ENCODE measurements at regions not wholly inside any gene's neighbourhood (a gene's known extent, or its start where the extent isn't known, plus 50 kb on each side); places are given as distances from the start of the nearest gene placed in this dataset.

- Mint-ChIP-seq H3K4me3 (ENCODE audit: low read depth) (no peak overlapping the region), H3K27me3 (peaks cover 70% of the 10 kb centered on the region), H3K9me3 (ENCODE audit: low read depth) (no peaks in the 10 kb centered on the region), H3K36me3 (ENCODE audit: insufficient read depth) (peaks cover 2% of the 10 kb centered on the region), H3K27ac (no peak overlapping the region), H3K4me1 (ENCODE audit: low read depth) (peaks cover 6% of the 10 kb centered on the region)
- no peak for TF ChIP-seq CTCF (IDR thresholded peaks at IDR 0.05; ENCODE audit: unreplicated experiment)
- no peak for DNase-seq (ENCODE audit: low spot score, unreplicated experiment)
Observed at GRCh38 chr10:125227546-125227945, 67.2 kb upstream of the CTBP2 start.

DNA sequence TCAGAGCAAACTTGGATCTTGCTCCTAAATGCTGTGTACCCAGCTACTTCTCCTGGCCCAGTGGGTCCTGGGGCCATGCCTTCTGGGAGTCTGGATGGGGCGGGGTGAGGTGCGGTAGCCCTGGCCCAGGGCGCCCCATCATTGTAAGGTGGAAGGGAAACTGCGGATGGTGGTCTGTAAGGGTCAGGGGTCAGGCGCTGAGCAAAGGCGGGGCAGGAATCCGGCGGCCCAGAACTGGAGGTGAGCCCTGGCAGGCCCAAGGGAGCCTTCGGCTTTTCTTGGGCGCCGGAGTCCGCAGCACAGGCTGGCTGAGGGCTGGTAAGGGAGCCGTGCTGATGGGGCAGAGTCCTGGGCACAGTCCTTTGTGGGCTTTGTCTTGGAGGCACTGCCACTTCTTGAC is 66.5 kb upstream of the CTBP2 start:
- DNase-seq (ENCODE audit: low spot score, unreplicated experiment), result no peak
- H3K27ac Mint-ChIP-seq, result no peak overlapping the region

GRCh38 chr10:125226005-125226404 is 65.6 kb upstream of the CTBP2 start:
- TF ChIP-seq CTCF (IDR thresholded peaks at IDR 0.05; ENCODE audit: unreplicated experiment), result no peak
- DNase-seq (ENCODE audit: low spot score, unreplicated experiment), result no peak
- H3K27ac Mint-ChIP-seq, result no peak overlapping the region
- H3K4me1 Mint-ChIP-seq (ENCODE audit: low read depth), result peaks cover 6% of the 10 kb centered on the region
- H3K27me3 Mint-ChIP-seq, result peaks cover 76% of the 10 kb centered on the region
- H3K9me3 Mint-ChIP-seq (ENCODE audit: low read depth), result no peaks in the 10 kb centered on the region
- no peak overlapping the region for H3K4me3 Mint-ChIP-seq (ENCODE audit: low read depth)
- H3K36me3 Mint-ChIP-seq (ENCODE audit: insufficient read depth), result peaks cover 2% of the 10 kb centered on the region

More for the DNA sequence above, 66.5 kb upstream of the CTBP2 start:
- no peak overlapping the region for H3K4me3 Mint-ChIP-seq (ENCODE audit: low read depth)
- H3K9me3 Mint-ChIP-seq (ENCODE audit: low read depth), result no peaks in the 10 kb centered on the region
- peaks cover 73% of the 10 kb centered on the region for H3K27me3 Mint-ChIP-seq
- TF ChIP-seq CTCF (IDR thresholded peaks at IDR 0.05; ENCODE audit: unreplicated experiment), result no peak
- peaks cover 2% of the 10 kb centered on the region for H3K36me3 Mint-ChIP-seq (ENCODE audit: insufficient read depth)
- peaks cover 6% of the 10 kb centered on the region for H3K4me1 Mint-ChIP-seq (ENCODE audit: low read depth)

- H3K36me3 Mint-ChIP-seq (ENCODE audit: insufficient read depth), result peaks cover 2% of the 10 kb centered on the region
- no peak for TF ChIP-seq CTCF (IDR thresholded peaks at IDR 0.05; ENCODE audit: unreplicated experiment)
- no peaks in the 10 kb centered on the region for H3K9me3 Mint-ChIP-seq (ENCODE audit: low read depth)
- H3K4me3 Mint-ChIP-seq (ENCODE audit: low read depth), result no peak overlapping the region
- no peak overlapping the region for H3K27ac Mint-ChIP-seq
- H3K4me1 Mint-ChIP-seq (ENCODE audit: low read depth), result peaks cover 6% of the 10 kb centered on the region
- DNase-seq (ENCODE audit: low spot score, unreplicated experiment), result no peak
- peaks cover 80% of the 10 kb centered on the region for H3K27me3 Mint-ChIP-seq
Observed at GRCh38 chr10:125225051-125225450, 64.7 kb upstream of the CTBP2 start.

DNA sequence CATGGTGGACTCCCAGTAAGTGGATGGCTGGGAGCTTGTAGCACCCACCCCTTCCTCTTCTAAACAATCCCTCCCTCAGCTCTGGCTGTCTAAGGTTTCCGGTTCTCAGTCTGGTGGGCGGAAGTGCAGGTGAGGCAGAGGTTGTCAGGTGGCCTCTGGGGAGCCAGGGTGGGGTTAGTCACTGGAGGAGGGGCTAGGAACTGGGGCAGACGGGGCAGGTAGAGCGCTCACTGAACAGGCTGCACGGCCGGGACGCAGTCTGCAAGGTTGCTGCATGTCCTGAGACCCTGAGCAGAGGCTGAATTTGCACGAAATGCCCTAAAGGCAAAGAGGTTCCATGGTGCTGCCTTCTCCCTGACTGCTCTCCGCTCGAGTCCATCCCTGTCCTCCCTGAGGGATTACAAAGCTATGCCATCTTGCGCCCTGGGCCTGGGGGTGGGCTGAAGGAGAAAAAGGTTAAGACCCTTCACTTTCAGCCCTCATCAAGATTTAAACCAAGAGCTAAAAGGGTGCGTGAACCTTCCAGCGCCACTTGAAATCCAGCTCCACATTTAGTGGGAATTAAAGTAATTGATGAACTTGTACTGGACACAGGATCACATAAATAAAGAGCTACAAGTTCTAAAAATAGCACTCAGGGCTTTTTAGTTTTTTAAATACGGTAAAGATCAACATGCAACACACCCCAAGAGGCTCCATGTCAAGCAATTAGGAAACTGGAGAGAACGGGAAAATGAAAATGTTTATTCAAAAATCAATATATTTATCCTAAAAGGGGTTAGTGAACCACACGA is 62.3 kb upstream of the CTBP2 start:
- no peak for TF ChIP-seq CTCF (IDR thresholded peaks at IDR 0.05; ENCODE audit: unreplicated experiment)
- Mint-ChIP-seq H3K4me1 (ENCODE audit: low read depth) (peaks cover 22% of the 10 kb centered on the region), H3K27me3 (peaks cover 85% of the 10 kb centered on the region), H3K9me3 (ENCODE audit: low read depth) (no peaks in the 10 kb centered on the region), H3K27ac (no peak overlapping the region), H3K4me3 (ENCODE audit: low read depth) (no peak overlapping the region), H3K36me3 (ENCODE audit: insufficient read depth) (peaks cover 2% of the 10 kb centered on the region)
- no peak for DNase-seq (ENCODE audit: low spot score, unreplicated experiment)

Measured in progenitor cell of endocrine pancreas (in vitro differentiated cells).